ENCODE measurements at regions not wholly inside any gene's neighbourhood (a gene's known extent, or its start where the extent isn't known, plus 50 kb on each side); places are given as distances from the start of the nearest gene placed in this dataset.

DNA sequence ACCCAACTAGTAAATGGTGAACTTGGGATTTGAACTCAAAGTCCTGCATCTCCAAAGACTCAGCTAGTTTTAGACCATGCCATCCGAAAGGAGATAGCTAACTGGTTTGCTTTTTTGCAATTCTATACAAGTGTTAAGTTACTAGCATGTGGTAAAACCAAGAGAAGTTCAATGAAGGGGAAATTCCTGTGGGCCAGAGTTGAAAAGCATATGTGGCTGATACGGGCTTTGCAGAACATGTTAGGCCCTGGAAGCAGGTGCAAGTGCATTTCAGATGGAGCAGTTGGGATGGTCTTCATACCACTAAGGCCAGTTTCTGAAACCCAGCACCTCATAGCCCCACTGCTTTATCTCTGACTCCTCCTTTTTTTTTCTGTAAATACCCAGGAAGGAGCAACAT, 620.9 kb downstream of the PLPP3 start:
- H3K9me2 ChIP-seq (ENCODE audit: insufficient read depth): no peaks in the 10 kb centered on the region
- no peaks in the 10 kb centered on the region for H4K20me1 ChIP-seq (ENCODE audit: insufficient read depth)
- no peaks in the 10 kb centered on the region for H3F3A ChIP-seq (ENCODE audit: insufficient read depth, low read depth)
- 0 out of 2 replicates have a peak, but pooled peaks cover 6% of the 10 kb centered on the region for H3K4me1 ChIP-seq (replicated peaks; ENCODE audit: insufficient read depth)
- CTCF ChIA-PET: no interaction called here
- H3K4me2 ChIP-seq: no peak overlapping the region
- BruUV-seq (replicated peaks): no TSS peak
- H3K27ac ChIP-seq: no peak overlapping the region
- H3K4me3 ChIP-seq: no peak overlapping the region
- no peaks in the 10 kb centered on the region for H3K36me3 ChIP-seq (ENCODE audit: low read depth)
- TF ChIP-seq, protein P1, sequence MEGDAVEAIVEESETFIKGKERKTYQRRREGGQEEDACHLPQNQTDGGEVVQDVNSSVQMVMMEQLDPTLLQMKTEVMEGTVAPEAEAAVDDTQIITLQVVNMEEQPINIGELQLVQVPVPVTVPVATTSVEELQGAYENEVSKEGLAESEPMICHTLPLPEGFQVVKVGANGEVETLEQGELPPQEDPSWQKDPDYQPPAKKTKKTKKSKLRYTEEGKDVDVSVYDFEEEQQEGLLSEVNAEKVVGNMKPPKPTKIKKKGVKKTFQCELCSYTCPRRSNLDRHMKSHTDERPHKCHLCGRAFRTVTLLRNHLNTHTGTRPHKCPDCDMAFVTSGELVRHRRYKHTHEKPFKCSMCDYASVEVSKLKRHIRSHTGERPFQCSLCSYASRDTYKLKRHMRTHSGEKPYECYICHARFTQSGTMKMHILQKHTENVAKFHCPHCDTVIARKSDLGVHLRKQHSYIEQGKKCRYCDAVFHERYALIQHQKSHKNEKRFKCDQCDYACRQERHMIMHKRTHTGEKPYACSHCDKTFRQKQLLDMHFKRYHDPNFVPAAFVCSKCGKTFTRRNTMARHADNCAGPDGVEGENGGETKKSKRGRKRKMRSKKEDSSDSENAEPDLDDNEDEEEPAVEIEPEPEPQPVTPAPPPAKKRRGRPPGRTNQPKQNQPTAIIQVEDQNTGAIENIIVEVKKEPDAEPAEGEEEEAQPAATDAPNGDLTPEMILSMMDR (conservative IDR thresholded peaks at IDR 0.05): no peak
- TF ChIP-seq EZH2 (IDR thresholded peaks at IDR 0.05; ENCODE audit: low read depth): no peak
- no peaks in the 10 kb centered on the region for H3K27me3 ChIP-seq (ENCODE audit: insufficient read depth, low read depth)
- DNase-seq: no peak
- H2AFZ ChIP-seq: no peak overlapping the region
- H3K9me3 ChIP-seq (ENCODE audit: insufficient read depth, low read depth): no peaks in the 10 kb centered on the region
- no peaks in the 10 kb centered on the region for H3K79me2 ChIP-seq (ENCODE audit: low read depth)
- POLR2A ChIA-PET (ENCODE audit: unreplicated experiment): no interaction called here
- intact Hi-C loops (cut with micrococcal nuclease; ENCODE audit: unreplicated experiment): no loop called here

DNA sequence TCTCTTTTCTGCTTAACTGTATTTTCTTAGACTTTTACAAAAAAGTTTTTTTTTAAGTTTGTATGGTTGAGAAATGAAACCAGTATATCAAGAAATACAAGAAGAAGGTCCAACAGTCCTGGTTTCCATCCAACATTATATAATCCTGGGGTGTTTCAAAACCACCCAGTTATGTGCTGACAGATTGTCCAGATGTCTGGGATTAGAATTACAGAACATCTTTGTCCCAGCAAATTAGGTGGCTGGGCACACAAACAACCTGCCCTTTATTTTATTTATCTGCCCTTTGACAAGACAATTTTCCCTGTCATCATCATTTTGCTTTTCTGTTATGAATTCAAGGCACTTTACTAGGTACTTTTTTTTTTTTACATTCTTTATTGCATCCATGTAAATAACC, 622.1 kb downstream of the PLPP3 start:
- no peaks in the 10 kb centered on the region for H3F3A ChIP-seq (ENCODE audit: insufficient read depth, low read depth)
- H3K4me1 ChIP-seq (replicated peaks; ENCODE audit: insufficient read depth): 0 out of 2 replicates have a peak, but pooled peaks cover 6% of the 10 kb centered on the region
- CTCF ChIA-PET: no interaction called here
- H2AFZ ChIP-seq: no peak overlapping the region
- no peaks in the 10 kb centered on the region for H3K79me2 ChIP-seq (ENCODE audit: low read depth)
- no peaks in the 10 kb centered on the region for H3K9me3 ChIP-seq (ENCODE audit: insufficient read depth, low read depth)
- BruUV-seq (replicated peaks): no TSS peak
- POLR2A ChIA-PET (ENCODE audit: unreplicated experiment): no interaction called here
- TF ChIP-seq, protein P1 (conservative IDR thresholded peaks at IDR 0.05): no peak
- no peak for DNase-seq
- H3K4me2 ChIP-seq: no peak overlapping the region
- H3K27me3 ChIP-seq (ENCODE audit: insufficient read depth, low read depth): no peaks in the 10 kb centered on the region
- intact Hi-C loops (cut with micrococcal nuclease; ENCODE audit: unreplicated experiment): no loop called here
- H3K27ac ChIP-seq: no peak overlapping the region
- H3K9me2 ChIP-seq (ENCODE audit: insufficient read depth): no peaks in the 10 kb centered on the region
- no peaks in the 10 kb centered on the region for H3K36me3 ChIP-seq (ENCODE audit: low read depth)
- no peak overlapping the region for H3K4me3 ChIP-seq
- no peaks in the 10 kb centered on the region for H4K20me1 ChIP-seq (ENCODE audit: insufficient read depth)

DNA sequence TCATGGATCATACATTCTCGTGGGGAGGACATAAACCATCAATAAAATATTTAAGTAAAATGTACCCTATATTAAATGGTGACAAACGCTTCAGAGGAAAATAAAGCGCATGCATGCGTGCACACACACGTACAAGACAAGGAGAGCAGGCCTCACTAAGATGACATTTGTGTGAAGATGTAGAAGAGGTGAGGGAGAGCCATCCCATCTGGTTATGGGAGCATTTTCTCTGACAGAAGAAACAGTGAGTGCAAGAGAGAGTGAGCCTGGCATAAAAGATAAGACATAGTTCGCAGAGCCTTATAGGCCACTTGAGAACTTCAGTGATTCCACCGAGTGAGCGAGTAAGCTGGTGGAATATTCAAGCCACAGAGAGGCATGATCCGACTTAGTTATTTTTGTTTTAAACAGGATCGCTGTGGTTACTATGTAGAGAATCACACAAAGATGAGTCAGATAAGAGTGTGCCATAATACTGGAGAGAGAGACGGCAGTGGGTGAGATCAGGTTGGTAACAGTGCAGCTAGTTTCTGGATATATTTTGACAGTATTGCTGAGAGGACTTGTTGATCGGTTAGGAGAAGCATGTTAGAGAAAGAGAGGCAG, 624.2 kb downstream of the PLPP3 start:
- Histone ChIP-seq H3K27me3 (ENCODE audit: insufficient read depth, low read depth) (no peaks in the 10 kb centered on the region), H3F3A (ENCODE audit: insufficient read depth, low read depth) (no peaks in the 10 kb centered on the region), H3K4me3 (no peak overlapping the region), H3K9me3 (ENCODE audit: insufficient read depth, low read depth) (no peaks in the 10 kb centered on the region), H3K4me1 (replicated peaks; ENCODE audit: insufficient read depth) (0 out of 2 replicates have a peak, but pooled peaks cover 6% of the 10 kb centered on the region), H3K36me3 (ENCODE audit: low read depth) (no peaks in the 10 kb centered on the region), H3K4me2 (no peak overlapping the region), H2AFZ (no peak overlapping the region), H4K20me1 (ENCODE audit: insufficient read depth) (no peaks in the 10 kb centered on the region), H3K79me2 (ENCODE audit: low read depth) (no peaks in the 10 kb centered on the region), H3K9me2 (ENCODE audit: insufficient read depth) (no peaks in the 10 kb centered on the region), H3K27ac (no peak overlapping the region)
- BruUV-seq (replicated peaks): no TSS peak
- CTCF ChIA-PET: no interaction called here
- POLR2A ChIA-PET (ENCODE audit: unreplicated experiment): no interaction called here
- TF ChIP-seq, protein P1 (conservative IDR thresholded peaks at IDR 0.05): no peak
- no peak for TF ChIP-seq EZH2 (IDR thresholded peaks at IDR 0.05; ENCODE audit: low read depth)
- intact Hi-C loops (cut with micrococcal nuclease; ENCODE audit: unreplicated experiment): no loop called here
- DNase-seq: no peak
